GM10266 (cell line): ENCODE measurements at regions not wholly inside any gene's neighbourhood (a gene's known extent, or its start where the extent isn't known, plus 50 kb on each side); places are given as distances from the start of the nearest gene placed in this dataset.

Experiments used
- DNase-seq: peaks from one replicate; pipeline ENCODE4 v3.0.0; 2012; ENCODE audit errors: extremely low spot score
- CTCF ChIP-seq: IDR thresholded peaks from 2 replicates; pipeline ENCODE4 v1.5.1; 2012; ENCODE audit warnings: mild to moderate bottlenecking, low read depth; ENCODE audit not compliant: control insufficient read depth, insufficient read depth; ENCODE audit errors: missing control alignments

GRCh38 chr12:85369365-85370154, 89.5 kb downstream of the ALX1 start:
- TF ChIP-seq CTCF: no peak

GRCh38 chr12:85373045-85373444, 93.0 kb downstream of the ALX1 start:
- no peak for DNase-seq
- no peak for TF ChIP-seq CTCF

More at GRCh38 chr12:85369365-85370154, 89.5 kb downstream of the ALX1 start:
- no peak for DNase-seq

GRCh38 chr12:85374981-85375380, 95.0 kb downstream of the ALX1 start:
- no peak for TF ChIP-seq CTCF

GRCh38 chr12:85385406-85385805, 105.4 kb downstream of the ALX1 start:
- TF ChIP-seq CTCF: no peak
- DNase-seq: no peak

More at GRCh38 chr12:85374981-85375380, 95.0 kb downstream of the ALX1 start:
- DNase-seq: no peak

GRCh38 chr12:85390266-85390665, 110.2 kb downstream of the ALX1 start:
- TF ChIP-seq CTCF: no peak
- DNase-seq: no peak

- no peak for TF ChIP-seq CTCF
- no peak for DNase-seq
Observed at GRCh38 chr12:85392508-85392907, 112.5 kb downstream of the ALX1 start.

- TF ChIP-seq CTCF: no peak
- DNase-seq: no peak
Observed at GRCh38 chr12:85393606-85394005, 113.6 kb downstream of the ALX1 start.
